OCI-LY1 (cell line): ENCODE measurements at regions not wholly inside any gene's neighbourhood (a gene's known extent, or its start where the extent isn't known, plus 50 kb on each side); places are given as distances from the start of the nearest gene placed in this dataset.
"Not testable (repeated sequence)": the region's sequence is repeated elsewhere in the genome, so short reads cannot be mapped to it uniquely, and the experiment has no call there.

Source experiments
- H2AFZ ChIP-seq: fragments of 200-600 bp; sonication (generic), shearing (Covaris generic); 2 replicates; pipeline ENCODE4 v1.6.0; 2014; ENCODE audit warnings: antibody characterized with exemption, mild to moderate bottlenecking, low read length
- H3F3A ChIP-seq: fragments of 200-600 bp; sonication (generic), shearing (Covaris generic); 2 replicates; pipeline ENCODE4 v1.6.0; 2014; ENCODE audit warnings: mild to moderate bottlenecking, antibody characterized with exemption, low read length, moderate library complexity; ENCODE audit not compliant: insufficient read depth
- H3K27ac ChIP-seq: fragments of 200-600 bp; sonication (generic); 2 replicates; pipeline ENCODE4 v1.5.1; 2014; ENCODE audit warnings: low read length, mixed run types, mild to moderate bottlenecking, low read depth; ENCODE audit not compliant: poor library complexity, severe bottlenecking
- H3K27me3 ChIP-seq: fragments of 200-600 bp; sonication (generic); 2 replicates; pipeline ENCODE4 v1.6.0; 2014; ENCODE audit warnings: antibody characterized with exemption, mild to moderate bottlenecking, low read length, moderate library complexity; ENCODE audit not compliant: insufficient read depth
- H3K36me3 ChIP-seq: fragments of 200-600 bp; sonication (generic); 2 replicates; pipeline ENCODE4 v1.6.1; 2014; ENCODE audit warnings: mild to moderate bottlenecking, antibody characterized with exemption, low read length, moderate library complexity, mixed read lengths; ENCODE audit not compliant: insufficient read depth
- H3K4me1 ChIP-seq: fragments of 200-600 bp; sonication (generic); 2 replicates; pipeline ENCODE4 v1.5.1; 2014; ENCODE audit warnings: mild to moderate bottlenecking, low read length, moderate library complexity; ENCODE audit not compliant: insufficient read depth, severe bottlenecking
- H3K4me2 ChIP-seq: fragments of 200-600 bp; sonication (generic), shearing (Covaris generic); 2 replicates; pipeline ENCODE4 v1.6.1; 2014; ENCODE audit warnings: low read length
- H3K4me3 ChIP-seq: fragments of 200-600 bp; sonication (generic); 2 replicates; pipeline ENCODE4 v1.5.1; 2014; ENCODE audit warnings: low read length, low read depth, mild to moderate bottlenecking, mixed read lengths; ENCODE audit not compliant: poor library complexity, severe bottlenecking
- H3K79me2 ChIP-seq: fragments of 200-600 bp; shearing (Covaris generic); 2 replicates; pipeline ENCODE4 v1.6.1; 2016; ENCODE audit warnings: mixed run types, low read length, mixed read lengths; ENCODE audit not compliant: insufficient read depth
- H3K9ac ChIP-seq: fragments of 200-600 bp; sonication (generic), shearing (Covaris generic); 2 replicates; pipeline ENCODE4 v1.6.1; 2014; ENCODE audit warnings: mild to moderate bottlenecking, low read length, mixed read lengths
- H3K9me2 ChIP-seq: fragments of 200-600 bp; sonication (generic), shearing (Covaris generic); 2 replicates; pipeline ENCODE4 v1.6.1; 2014; ENCODE audit warnings: low read depth, mild to moderate bottlenecking, low read length, mixed read lengths
- H3K9me3 ChIP-seq: fragments of 200-600 bp; shearing (Covaris generic); 2 replicates; pipeline ENCODE4 v1.6.1; 2014; ENCODE audit warnings: low read length, mixed read lengths
- H4K20me1 ChIP-seq: fragments of 200-600 bp; sonication (generic), shearing (Covaris generic); 2 replicates; pipeline ENCODE4 v1.6.0; 2016; ENCODE audit warnings: mild to moderate bottlenecking, low read length; ENCODE audit not compliant: insufficient read depth
- CTCF ChIP-seq: fragments of 200-600 bp; sonication (generic), shearing (Covaris generic); IDR thresholded peaks from 2 replicates; pipeline ENCODE4 v1.5.1; 2017; ENCODE audit warnings: mild to moderate bottlenecking, antibody characterized with exemption, low read length, moderate library complexity, mixed read lengths
- EZH2 ChIP-seq: fragments of 200-600 bp; sonication (generic), shearing (Covaris generic); IDR thresholded peaks from 2 replicates; pipeline ENCODE4 v1.8.0; 2017; ENCODE audit warnings: borderline replicate concordance, mixed run types, mild to moderate bottlenecking, antibody characterized with exemption, low read length, moderate library complexity, mixed read lengths

GRCh38 chrY:26360472-26360871 lies 738.6 kb downstream of the CDY1 start:
- not testable (repeated sequence) for H3K27ac ChIP-seq, H3K4me2 ChIP-seq, H3K27me3 ChIP-seq, H2AFZ ChIP-seq, H3K36me3 ChIP-seq, H3K4me3 ChIP-seq, H3K9ac ChIP-seq, H3K9me2 ChIP-seq, H3K79me2 ChIP-seq, H3F3A ChIP-seq, H3K4me1 ChIP-seq, H3K9me3 ChIP-seq, H4K20me1 ChIP-seq

GRCh38 chrY:26363442-26363841 lies 741.5 kb downstream of the CDY1 start:
- not testable (repeated sequence) for H3K9me2 ChIP-seq, H3K27ac ChIP-seq, H3K79me2 ChIP-seq, H3K4me2 ChIP-seq, H3K9me3 ChIP-seq, H2AFZ ChIP-seq, H3K36me3 ChIP-seq, H3F3A ChIP-seq, H3K9ac ChIP-seq, H4K20me1 ChIP-seq, H3K4me3 ChIP-seq, H3K27me3 ChIP-seq, H3K4me1 ChIP-seq

DNA sequence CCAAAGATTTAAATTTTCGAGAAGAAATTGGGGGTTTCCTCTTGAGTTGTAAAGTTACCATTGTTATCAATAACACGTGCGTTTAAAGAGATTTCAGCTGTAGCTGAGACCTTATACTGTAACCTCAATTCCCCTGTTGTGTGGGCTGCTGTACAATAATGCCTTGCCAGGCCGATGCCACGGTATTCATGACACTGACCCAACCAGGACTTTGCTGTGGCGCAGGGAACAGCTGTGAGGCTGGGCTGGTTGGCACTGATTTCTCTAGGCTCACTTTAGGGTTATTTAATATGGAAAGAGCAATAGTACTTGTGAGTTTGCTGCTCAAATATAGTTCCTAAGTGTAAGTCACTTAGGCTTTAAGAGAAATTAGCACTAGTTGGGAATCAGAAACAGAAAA lies 744.2 kb downstream of the CDY1 start:
- H3K4me3 ChIP-seq, H3K27ac ChIP-seq, H3F3A ChIP-seq, H3K27me3 ChIP-seq, H3K79me2 ChIP-seq, H3K36me3 ChIP-seq, H3K4me1 ChIP-seq, H3K9me3 ChIP-seq, H3K4me2 ChIP-seq, H2AFZ ChIP-seq, H4K20me1 ChIP-seq, H3K9ac ChIP-seq, H3K9me2 ChIP-seq: not testable (repeated sequence)

- not testable (repeated sequence) for H3F3A ChIP-seq, H3K9ac ChIP-seq, H3K4me2 ChIP-seq, H3K9me2 ChIP-seq, H3K27me3 ChIP-seq, H3K79me2 ChIP-seq, H2AFZ ChIP-seq, H3K4me3 ChIP-seq, H3K36me3 ChIP-seq, H3K27ac ChIP-seq, H3K9me3 ChIP-seq, H3K4me1 ChIP-seq, H4K20me1 ChIP-seq
Measured at GRCh38 chrY:26372480-26372879, 750.6 kb downstream of the CDY1 start.

DNA sequence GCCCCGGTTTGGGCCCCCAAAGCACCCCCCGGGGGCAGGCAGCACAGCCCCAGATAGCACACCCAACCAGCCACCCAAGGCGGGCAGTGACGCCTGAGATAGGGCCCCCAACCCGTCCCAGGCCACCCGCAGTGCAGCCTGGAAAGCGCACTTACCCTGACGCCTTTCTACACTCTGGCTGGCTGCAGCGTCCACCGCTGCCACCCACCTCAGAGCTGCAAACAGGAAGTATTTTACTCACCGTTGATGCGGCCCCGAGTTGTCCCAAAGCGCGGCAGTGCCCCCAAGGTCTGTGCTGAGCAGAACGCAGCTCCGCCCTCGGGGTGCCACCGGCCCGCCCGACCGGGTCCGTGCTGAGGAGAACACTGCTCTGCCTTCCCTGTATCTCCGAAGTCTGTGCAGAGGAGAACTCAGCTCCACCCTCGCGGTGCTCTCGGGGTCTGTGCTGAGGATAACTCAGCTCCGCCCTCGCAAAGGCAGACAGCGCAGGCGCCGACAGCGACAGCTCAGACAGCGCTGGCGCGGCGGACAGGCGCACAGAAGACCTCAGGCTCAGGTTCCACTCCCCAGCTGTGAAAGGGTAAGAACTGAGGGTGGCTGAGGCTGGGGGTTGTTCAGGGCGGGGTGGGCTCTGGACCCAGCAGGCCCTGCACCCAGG lies 786.9 kb downstream of the CDY1 start:
- Histone ChIP-seq H2AFZ (no peak overlapping the region), H3K27me3 (no peaks in the 10 kb centered on the region), H3K79me2 (no peaks in the 10 kb centered on the region), H3K9me2 (no peaks in the 10 kb centered on the region), H3K4me3 (no peak overlapping the region), H3K4me1 (no peaks in the 10 kb centered on the region), H3F3A (no peaks in the 10 kb centered on the region), H3K4me2 (no peak overlapping the region), H3K9me3 (no peaks in the 10 kb centered on the region), H3K36me3 (no peaks in the 10 kb centered on the region), H4K20me1 (no peaks in the 10 kb centered on the region), H3K27ac (no peak overlapping the region), H3K9ac (no peak overlapping the region)
- TF ChIP-seq EZH2 (no peak), CTCF (no peak)
